NCI-H82 treated with DMSO at 0.1 percent for 48 hours (cell line): ENCODE measurements at regions not wholly inside any gene's neighbourhood (a gene's known extent, or its start where the extent isn't known, plus 50 kb on each side); places are given as distances from the start of the nearest gene placed in this dataset.

ENCODE experiments used
- DNase-seq: peaks from one replicate; lab custom pipeline; 2025; ENCODE audit not compliant: unreplicated experiment; lab: John Stamatoyannopoulos, UW

- no peak for DNase-seq
Observed at GRCh38 chr1:55703726-55704363, 488.7 kb upstream of the USP24 start.

- DNase-seq: peak; percentile 45
Observed at GRCh38 chr1:55702064-55702463, 486.9 kb upstream of the USP24 start.

GRCh38 chr1:55700359-55701130, 485.4 kb upstream of the USP24 start:
- no peak for DNase-seq

DNA sequence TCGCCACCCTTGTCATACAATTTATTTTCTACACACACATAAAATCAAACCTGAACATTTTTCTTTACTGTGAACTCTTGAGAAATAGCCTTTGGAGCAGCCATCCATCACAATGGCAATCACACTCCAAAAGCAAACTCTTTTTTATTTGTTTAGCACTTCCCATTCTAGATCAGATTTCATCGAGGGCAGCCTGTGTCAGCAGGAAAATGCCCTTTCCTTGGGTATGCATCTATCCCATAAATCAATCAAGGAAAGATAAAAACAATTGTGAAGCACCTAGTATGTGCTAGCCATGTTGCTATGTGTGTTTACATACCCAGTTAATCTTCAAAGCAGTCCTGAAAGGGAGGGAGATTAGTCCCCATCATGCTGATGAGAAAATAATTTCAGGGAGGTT, 484.1 kb upstream of the USP24 start:
- no peak for DNase-seq

GRCh38 chr1:55697997-55698535, 482.9 kb upstream of the USP24 start:
- DNase-seq: no peak

- no peak for DNase-seq
Observed at GRCh38 chr1:55696891-55697290, 481.7 kb upstream of the USP24 start.

- no peak for DNase-seq
Observed at GRCh38 chr1:55696181-55696754, 481.1 kb upstream of the USP24 start.

DNA sequence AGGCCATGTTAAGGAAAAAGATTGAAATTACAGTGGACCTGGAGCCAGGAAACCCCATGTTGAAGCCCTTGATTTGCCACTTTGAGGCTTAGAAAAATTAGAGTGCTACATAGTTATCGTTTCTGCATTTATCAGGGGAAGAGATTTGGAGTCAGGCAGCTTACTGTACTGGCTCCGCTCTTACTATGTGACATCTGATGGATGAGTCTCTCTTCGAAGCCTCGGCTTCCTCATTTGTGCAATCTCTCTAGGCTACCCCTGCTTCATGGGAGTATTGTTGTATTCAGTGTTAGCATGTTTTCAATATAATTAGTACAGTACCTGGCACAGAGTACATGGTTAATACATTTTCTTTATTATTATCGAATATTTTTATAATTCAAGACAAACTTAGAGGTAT, 480.4 kb upstream of the USP24 start:
- no peak for DNase-seq

DNA sequence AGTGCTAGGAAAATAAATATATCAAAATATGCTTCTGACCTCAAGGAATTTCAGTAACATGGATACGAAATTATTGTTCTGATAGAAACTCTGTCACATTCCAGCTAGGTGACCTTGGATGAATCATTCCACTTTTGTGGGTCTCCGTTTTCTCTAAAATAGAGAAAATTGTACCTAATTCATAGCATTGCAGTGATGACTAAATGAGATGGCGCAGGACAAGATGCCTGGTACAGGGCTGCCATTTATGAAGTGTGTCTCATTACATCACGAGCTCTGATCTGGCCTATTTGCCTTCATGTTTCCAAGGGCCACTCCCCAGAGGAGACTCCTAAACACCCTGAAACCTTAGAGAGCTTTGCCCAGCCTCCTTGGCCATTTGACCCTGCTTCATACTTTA, 480.0 kb upstream of the USP24 start:
- no peak for DNase-seq

GRCh38 chr1:55694310-55694801, 479.2 kb upstream of the USP24 start:
- DNase-seq: no peak

- no peak for DNase-seq
Observed at GRCh38 chr1:55692726-55693125, 477.6 kb upstream of the USP24 start.

- DNase-seq: no peak
Observed at GRCh38 chr1:55690366-55690765, 475.2 kb upstream of the USP24 start.

- no peak for DNase-seq
Observed at GRCh38 chr1:55689800-55690199, 474.6 kb upstream of the USP24 start.

DNA sequence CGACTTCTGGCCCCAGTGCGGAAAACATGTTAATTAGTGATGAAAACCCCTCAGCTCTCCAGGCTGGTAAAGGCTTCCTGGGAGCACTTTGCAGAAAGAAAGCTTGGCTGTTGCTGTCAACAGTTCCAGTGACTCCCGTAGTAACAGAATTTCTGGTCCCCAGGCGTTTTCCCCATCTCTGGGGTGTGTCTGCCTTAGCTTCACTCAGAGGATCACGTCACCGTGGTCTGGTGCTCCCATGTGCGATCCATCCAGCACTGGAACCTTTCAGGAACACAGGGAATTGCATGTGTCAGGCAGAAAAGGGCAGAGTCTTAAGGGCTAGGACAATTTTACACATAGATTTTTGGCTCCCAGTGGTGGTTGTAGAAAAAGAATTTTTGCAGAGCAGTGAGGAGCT, 470.4 kb upstream of the USP24 start:
- no peak for DNase-seq

- no peak for DNase-seq
Observed at GRCh38 chr1:55684131-55684650, 469.0 kb upstream of the USP24 start.

GRCh38 chr1:55682198-55682597, 467.0 kb upstream of the USP24 start:
- no peak for DNase-seq

- no peak for DNase-seq
Observed at GRCh38 chr1:55679971-55680370, 464.8 kb upstream of the USP24 start.

DNA sequence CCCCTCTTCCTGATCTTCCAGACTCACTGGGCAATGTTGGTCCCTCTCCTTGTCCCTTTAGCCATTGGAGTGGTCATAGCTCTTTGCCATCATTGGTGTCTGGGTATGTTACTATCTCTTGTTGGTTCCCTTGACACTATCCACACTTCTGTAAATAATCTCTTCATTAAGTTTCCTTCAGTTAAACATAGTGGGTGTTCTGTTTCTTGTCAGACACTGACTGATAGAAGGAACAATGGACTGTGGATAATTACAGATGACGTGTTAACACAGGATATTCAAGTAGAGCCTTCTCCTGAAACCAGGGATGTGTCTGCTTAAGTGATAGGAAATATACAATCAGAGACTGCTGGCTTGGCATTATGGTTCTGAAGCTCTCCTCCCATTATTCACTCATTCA, 458.3 kb upstream of the USP24 start:
- DNase-seq: no peak

DNA sequence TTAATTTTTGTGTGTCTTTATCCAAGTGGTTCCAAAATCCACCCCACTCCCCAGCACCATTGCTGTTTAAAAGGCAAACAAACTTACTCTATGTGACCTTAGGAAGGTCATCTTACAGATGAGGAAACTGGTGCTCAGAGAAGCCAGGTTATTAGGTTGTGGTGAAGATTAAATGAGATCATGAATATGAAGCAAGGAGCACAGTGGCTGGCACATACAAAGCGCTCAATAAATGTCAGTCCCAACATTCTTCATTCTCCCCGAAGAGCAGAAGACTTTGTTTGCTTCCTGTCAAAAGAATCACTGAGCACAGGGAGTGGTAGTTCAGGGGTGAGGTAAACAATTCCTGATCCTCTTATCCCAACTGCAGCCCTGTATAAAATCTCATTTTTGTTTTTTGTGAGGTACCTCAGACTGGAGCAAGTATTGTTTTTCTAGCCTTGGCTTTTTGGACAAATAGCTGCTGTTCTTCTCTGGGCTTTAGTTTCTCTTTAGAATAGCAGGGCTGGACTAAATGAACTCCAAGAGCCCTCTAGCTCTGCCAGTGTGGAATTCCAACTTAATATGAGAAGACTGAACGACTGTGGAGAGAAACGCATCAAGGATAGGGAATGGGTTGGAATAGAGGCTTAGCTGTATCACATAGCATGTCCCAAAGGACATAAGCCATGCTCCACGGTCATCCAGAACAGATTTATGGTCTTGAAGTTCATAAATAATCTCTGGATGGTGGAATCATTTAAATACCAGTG, 455.3 kb upstream of the USP24 start:
- no peak for DNase-seq

- DNase-seq: no peak
Observed at GRCh38 chr1:55669293-55669692, 454.1 kb upstream of the USP24 start.

GRCh38 chr1:55662875-55663274, 447.7 kb upstream of the USP24 start:
- no peak for DNase-seq
